ENCODE measurements at regions not wholly inside any gene's neighbourhood (a gene's known extent, or its start where the extent isn't known, plus 50 kb on each side); places are given as distances from the start of the nearest gene placed in this dataset.
"Not testable (repeated sequence)": the region's sequence is repeated elsewhere in the genome, so short reads cannot be mapped to it uniquely, and the experiment has no call there.

DNA sequence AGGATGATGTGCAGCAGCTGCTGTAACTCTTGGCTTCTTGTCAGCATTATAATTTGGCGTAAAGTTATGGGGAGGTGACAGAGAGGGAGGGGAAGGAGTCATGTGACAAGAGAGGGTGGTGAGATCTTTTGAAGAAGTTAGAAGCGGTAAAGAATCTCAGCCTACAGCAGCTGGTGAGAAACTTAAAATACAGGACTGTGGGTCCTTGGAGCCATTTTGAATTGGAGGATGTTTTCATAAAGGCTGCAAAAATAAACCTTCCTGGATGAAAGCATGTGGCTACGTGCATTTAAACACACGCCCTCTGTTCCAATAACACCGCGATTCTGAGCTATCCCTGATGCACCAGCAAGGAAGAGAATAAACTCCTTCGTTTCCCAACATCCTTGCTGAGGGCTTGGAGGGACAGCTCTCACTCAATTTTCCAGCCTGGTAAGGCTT is 133.7 kb downstream of the TMEM30B start:
- TF ChIP-seq, protein P1, sequence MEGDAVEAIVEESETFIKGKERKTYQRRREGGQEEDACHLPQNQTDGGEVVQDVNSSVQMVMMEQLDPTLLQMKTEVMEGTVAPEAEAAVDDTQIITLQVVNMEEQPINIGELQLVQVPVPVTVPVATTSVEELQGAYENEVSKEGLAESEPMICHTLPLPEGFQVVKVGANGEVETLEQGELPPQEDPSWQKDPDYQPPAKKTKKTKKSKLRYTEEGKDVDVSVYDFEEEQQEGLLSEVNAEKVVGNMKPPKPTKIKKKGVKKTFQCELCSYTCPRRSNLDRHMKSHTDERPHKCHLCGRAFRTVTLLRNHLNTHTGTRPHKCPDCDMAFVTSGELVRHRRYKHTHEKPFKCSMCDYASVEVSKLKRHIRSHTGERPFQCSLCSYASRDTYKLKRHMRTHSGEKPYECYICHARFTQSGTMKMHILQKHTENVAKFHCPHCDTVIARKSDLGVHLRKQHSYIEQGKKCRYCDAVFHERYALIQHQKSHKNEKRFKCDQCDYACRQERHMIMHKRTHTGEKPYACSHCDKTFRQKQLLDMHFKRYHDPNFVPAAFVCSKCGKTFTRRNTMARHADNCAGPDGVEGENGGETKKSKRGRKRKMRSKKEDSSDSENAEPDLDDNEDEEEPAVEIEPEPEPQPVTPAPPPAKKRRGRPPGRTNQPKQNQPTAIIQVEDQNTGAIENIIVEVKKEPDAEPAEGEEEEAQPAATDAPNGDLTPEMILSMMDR (IDR thresholded peaks at IDR 0.05) = no peak
- Histone ChIP-seq H3K27ac (peak overlapping the region in 1 of 2 donors; percentile 38), H3K4me3 (no peak overlapping the region)
- DNase-seq (ENCODE audit: low spot score) = no peak

DNA sequence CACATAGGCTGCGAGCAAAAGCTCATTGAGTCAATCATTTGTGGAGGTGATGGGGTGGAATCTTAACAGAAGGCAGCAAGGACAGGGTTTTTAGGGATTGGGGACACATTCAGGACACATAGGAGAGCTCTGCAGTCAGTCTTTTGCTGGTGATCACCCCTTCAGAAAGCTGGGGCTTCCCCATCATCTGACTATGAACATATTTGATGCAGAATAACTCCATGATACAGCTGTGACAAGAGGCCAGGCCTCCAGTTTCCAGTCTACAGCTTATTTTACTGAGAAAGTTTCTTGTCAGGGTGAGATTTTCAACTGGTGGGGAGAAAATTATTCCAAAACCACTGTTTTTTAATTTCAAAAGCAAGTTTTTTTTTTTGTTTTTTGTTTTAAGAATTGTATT is 134.2 kb downstream of the TMEM30B start:
- TF ChIP-seq, protein P1 (IDR thresholded peaks at IDR 0.05) = no peak
- DNase-seq (ENCODE audit: low spot score) = no peak
- no peak overlapping the region for H3K4me3 ChIP-seq
- peak overlapping the region in 1 of 2 donors; percentile 68 for H3K27ac ChIP-seq

DNA sequence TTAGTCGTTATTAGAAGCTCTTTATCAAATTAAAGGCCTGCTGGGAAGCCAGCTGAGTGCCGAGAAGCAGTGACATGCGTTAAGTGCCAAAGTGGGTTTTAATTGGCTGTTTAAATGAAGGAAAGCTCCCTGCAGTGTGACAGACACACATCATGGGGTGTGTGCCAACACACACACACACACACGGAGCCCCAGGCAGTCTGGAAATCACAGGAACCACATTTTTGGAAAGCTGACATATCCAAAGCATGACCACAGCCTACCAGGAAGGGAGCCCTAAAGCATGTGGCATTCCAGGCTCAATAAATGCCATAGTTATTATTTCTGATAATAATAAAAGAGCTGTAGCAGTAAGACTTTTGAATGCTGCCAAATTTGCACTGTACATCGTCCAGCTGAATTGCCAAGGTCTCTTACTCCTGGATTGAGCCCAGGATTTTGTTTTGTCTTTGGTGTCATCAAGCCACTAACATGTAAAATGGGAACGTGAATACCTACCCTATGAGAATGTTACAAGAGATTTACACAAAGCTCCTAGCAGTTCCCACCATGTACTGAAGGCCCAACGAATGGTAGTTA is 135.1 kb downstream of the TMEM30B start:
- TF ChIP-seq, protein P1 (IDR thresholded peaks at IDR 0.05) = no peak
- Histone ChIP-seq H3K27ac (peak overlapping the region in 1 of 2 donors; percentile 68), H3K4me3 (no peak overlapping the region)
- no peak for DNase-seq (ENCODE audit: low spot score)

DNA sequence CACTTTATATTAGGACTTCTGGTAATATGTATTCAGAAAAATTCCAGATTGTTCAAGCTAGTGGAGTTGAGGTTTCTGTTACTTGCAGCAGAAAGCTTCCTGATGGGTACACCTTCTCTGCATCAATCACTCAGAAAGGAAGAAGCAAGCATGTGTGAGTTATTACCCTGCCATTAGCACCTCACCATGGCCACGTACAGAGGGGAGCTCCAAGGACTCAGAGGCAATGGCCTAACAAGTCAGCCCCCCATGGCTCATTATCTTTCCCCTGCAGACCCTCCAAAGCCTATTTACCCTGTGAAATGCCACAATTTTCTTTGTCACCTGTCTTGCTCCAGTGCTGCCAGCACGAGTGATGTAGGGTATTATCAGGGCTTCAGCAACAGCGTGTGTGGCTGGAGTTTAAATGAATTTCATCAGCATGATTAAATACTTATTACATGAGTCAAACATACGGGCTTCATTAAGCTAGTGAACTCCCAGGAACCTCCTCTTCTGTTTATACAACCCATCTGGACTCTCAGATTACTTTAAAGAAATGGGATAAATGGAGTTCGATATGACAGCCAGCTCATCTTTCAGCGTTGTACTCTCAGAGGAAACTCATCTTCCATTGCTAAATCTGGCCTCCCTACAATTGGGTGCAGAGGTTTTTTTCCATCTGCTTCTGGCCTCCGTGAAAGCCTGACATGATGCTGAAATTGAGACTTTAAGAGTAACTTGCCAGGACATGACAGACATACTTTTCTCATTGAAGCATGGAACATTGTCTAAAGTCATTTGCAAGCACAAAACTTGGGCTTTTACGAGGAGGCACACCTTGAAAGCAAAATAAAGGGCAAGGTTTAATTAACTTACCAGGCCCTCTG is 135.9 kb downstream of the TMEM30B start:
- no peak overlapping the region for H3K4me3 ChIP-seq
- TF ChIP-seq, protein P1 (IDR thresholded peaks at IDR 0.05) = no peak
- no peak for DNase-seq (ENCODE audit: low spot score)
- peak overlapping the region in 1 of 2 donors; percentile 68 for H3K27ac ChIP-seq

DNA sequence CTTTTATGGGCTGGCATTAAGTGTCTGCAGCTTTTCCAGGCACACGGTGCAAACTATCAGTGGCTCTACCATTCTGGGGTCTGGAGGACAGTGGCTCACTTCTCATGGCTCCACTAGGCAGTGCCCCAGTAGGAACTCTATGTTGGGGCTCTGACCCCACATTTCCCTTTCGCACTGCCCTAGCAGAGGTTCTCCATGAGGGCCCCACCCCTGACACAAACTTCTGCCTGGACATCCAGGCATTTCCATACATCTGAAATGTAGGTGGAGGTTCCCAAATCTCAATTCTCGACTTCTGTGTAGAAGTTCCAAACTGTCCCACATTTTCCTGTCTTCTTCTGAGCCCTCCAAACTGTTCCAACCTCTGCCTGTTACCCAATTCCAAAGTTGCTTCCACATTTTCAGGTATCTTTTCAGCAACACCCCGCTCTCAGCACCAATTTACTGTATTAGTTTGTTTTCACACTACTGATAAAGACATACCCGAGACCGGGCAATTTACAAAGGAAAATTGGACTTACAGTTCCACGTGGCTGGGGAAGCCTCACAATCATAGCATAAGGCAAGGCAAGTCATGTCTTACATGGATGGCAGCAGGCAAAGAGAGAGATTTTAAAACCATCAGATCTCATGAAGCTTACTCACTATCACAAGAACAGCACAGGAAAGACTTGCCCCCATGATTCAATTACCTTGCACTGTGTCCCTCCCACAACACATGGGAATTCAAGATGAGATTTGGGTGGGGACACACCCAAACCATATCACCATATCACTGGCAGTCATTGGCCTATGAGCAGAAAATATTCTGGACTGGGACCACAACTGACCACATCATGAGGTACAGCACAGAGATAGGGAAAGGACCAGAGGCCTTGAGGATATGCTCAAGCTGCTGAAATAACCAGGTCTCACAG is 136.8 kb downstream of the TMEM30B start:
- peak overlapping the region in 1 of 2 donors; percentile 68 for H3K27ac ChIP-seq
- not testable (repeated sequence) for DNase-seq (ENCODE audit: low spot score); H3K4me3 ChIP-seq

DNA sequence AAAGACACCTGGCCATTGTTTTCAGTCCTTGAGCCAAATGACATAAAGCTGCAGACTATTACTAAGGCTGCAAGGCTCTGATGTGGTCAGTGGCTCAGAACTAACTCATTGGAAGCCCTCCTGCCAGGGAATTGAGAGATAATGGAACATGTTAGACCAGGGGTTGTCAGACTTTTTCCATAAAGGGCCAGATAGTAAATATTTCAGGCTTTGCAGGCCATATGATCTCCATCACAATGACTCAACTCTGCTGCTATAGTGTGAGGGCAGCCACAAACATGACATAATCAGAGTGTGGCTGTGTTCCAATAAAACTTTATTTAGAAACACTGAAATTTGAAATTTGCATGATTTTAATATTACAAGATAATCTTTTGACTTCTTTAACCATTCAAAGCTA is 140.3 kb downstream of the TMEM30B start:
- TF ChIP-seq, protein P1 (IDR thresholded peaks at IDR 0.05) = no peak
- no peak overlapping the region for H3K4me3 ChIP-seq
- H3K27ac ChIP-seq = no peak overlapping the region
- DNase-seq (ENCODE audit: low spot score) = no peak

DNA sequence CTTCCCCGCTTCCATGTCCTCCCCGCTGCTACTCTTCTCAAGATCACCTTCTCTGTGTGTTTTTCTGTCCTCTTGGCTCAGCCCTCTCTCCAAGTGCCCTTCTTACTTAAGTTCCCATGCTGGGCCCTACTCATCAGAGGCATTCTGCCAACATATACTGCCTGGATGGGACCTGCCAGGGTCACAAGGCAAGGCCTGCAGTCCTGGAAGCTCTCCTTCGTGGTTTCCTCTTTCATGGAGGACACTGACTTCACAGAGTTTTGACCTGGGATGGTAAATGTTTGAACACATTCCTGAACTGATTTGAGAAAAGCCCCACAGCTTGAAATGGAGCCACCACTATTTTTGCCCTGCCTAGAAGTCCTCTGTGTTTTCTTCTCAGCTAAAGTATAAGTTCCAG is 140.9 kb downstream of the TMEM30B start:
- no peak overlapping the region for H3K27ac ChIP-seq
- no peak for DNase-seq (ENCODE audit: low spot score)
- TF ChIP-seq, protein P1 (IDR thresholded peaks at IDR 0.05) = no peak
- H3K4me3 ChIP-seq = no peak overlapping the region

Data from coronary artery (tissue), 2 donors.